Neural cell (in vitro differentiated cells): ENCODE measurements at regions not wholly inside any gene's neighbourhood (a gene's known extent, or its start where the extent isn't known, plus 50 kb on each side); places are given as distances from the start of the nearest gene placed in this dataset.

Experiments used
- CTCF ChIP-seq: fragments of 450-650 bp; IDR thresholded peaks from 2 replicates; pipeline ENCODE4 v1.5.1; 2014; ENCODE audit warnings: antibody characterized with exemption, mild to moderate bottlenecking, moderate library complexity; ENCODE audit not compliant: poor library complexity, severe bottlenecking
- RAD21 ChIP-seq: fragments of 450-650 bp; conservative IDR thresholded peaks from 2 replicates; pipeline ENCODE4 v1.6.1; 2014; ENCODE audit warnings: antibody characterized with exemption, mild to moderate bottlenecking, moderate library complexity

GRCh38 chr4:80133240-80133783, 60.3 kb upstream of the ANTXR2 start:
- TF ChIP-seq RAD21 (no peak), CTCF (no peak)
